T47D (cell line): ENCODE measurements at regions not wholly inside any gene's neighbourhood (a gene's known extent, or its start where the extent isn't known, plus 50 kb on each side); places are given as distances from the start of the nearest gene placed in this dataset.

Experiments used
- DNase-seq, 2 experiments: peaks; one replicate each; pipeline versions ENCODE4 v3.0.0 to v3.0.0-alpha.2; 2011 to 2012; ENCODE audit warnings: low read depth in 1 of 2, low spot score in 1 of 2
- JUND ChIP-seq: IDR thresholded peaks from 2 replicates; pipeline ENCODE4 v1.6.1; 2012; ENCODE audit warnings: low read depth
- in situ Hi-C: cut with HindIII; loops from 2 replicates; pipeline ENCODE4 v1.10.0; 2016; ENCODE audit warnings: low sequenced_read_pairs, low pct_unique_long_range_greater_than_20kb

DNA sequence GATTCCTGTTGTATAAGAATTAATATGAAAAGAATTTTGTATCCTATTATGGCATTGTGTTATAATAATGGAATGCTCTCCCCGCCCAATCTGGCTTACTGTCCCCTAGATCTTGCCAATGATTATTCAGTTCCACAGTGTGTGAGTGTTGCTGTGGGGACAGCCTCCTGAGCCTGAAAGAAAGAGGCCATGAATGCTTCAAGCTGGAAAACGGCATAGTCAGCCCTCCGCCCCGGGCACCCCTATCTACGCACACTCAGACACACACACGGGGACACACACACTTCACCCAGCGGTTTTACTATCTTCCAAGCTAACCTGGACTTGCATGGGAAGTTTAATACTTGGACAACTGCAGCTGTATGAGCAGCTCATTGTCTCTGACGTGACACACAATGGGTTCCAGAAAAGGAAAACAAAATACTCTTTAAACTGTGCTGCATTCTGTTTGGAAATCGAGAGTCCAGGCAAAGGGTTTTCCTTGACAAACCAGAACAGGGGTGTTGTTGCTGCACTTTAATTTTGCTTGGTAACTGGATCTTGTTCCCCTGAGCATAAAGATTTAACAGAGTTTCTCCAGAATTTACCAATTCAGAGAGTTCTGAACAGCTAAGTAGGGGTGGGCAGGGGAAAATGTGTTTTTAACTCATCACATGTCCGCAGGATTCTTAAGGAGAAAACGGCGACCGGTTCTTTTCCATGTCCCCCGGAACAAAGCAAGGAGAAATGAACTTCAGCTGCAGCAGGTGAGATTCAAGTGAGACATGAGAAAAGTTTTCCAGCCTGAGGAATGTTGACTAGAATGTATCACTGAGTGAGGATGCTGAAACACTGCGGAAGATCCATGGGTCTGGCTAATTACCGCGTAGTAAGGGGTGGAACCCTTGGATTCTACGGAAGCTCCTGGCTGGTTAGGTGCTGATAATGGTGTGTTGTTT lies 472.9 kb downstream of the FOXO1 start:
- in situ Hi-C loops: no loop called here
- TF ChIP-seq JUND: no peak
- DNase-seq: no peak

DNA sequence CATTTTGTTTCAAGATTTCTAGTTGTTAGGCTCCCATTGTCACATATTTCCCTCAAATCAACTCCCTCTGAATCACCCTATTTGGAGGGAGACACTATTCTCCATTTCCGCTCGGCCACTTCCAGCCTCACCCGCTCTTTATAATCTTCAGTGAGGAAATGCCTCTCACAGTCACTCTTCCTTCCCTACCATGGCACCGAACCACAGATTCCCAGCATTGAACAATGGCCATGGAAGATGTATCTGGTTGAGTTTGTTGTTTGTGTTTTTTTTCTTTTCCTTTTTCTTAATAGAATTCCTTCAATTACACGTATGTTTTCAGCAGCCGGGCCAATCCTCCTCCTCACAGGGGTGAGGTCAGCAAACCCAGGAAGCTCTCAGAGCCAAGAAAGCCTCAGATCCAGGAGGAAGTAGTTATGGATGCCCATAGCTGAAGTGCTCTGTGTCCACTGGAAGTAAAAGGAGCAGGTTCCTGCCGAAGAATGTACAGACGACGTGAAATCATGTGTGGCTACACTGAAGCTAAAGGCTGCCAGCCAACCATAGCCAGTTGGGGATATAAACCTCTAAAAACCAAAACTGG lies 472.1 kb downstream of the FOXO1 start:
- no peak for DNase-seq
- in situ Hi-C loops: no loop called here
- no peak for TF ChIP-seq JUND

GRCh38 chr13:40197049-40197448 lies 469.4 kb downstream of the FOXO1 start:
- in situ Hi-C loops: no loop called here
- DNase-seq: no peak
- no peak for TF ChIP-seq JUND

DNA sequence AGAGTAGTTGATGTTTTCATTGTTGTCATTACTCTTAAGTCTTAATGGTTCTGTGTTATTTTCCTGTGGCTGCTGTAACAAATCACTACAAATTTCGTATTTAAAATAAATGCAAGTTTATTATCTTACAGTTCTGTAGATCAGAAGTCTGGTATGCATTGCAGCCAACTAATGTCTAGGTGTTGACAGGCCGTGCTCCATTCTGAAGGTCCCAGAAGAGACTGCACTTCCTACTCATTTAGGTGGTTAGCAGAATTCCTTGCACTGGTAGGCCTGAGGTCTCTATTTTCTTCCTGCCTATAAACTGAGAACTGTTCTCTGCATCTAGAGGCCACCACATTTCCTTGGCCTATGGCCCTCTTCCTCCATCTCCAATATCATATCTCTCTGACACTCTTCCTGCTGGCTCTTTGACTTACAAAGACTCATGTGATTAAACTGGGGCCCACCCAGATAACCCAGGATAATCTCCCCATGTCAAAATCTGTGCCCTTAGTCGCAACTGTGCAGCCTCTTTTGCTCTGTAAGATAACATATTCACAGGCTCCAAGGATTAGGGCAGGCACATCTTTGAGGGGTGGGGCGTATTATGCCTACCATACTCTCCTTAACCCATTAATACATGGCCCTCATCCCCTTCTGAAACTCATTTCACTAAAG lies 468.4 kb downstream of the FOXO1 start:
- in situ Hi-C loops: no loop called here
- TF ChIP-seq JUND: no peak
- DNase-seq: no peak

- in situ Hi-C loops: no loop called here
- no peak for DNase-seq
- no peak for TF ChIP-seq JUND
Observed at GRCh38 chr13:40200273-40200978, 466.0 kb downstream of the FOXO1 start.

- TF ChIP-seq JUND: no peak
- in situ Hi-C loops: no loop called here
- DNase-seq: no peak
Observed at GRCh38 chr13:40204246-40204645, 462.2 kb downstream of the FOXO1 start.

DNA sequence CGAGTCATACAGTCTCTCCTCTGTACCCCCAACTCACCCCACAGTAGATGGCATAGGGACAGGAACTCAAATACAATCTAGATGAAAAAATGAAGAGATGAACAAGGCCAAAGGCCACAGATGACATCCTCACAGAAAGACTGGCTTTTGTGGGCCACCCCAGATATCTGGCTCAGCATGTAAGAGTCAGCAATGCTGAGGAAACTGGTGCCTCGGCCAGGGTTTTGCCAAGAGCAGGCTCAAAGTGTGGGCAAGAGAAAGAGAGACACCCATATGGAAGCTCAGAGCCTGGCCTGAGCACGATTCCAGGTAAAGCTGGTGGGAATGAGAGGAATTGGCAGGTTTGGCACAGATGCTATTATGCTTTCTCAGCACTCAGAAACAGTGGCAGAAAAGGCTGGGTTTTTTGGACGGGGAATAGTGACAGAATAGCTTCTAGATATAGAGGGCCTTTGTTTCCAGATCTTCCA lies 460.6 kb downstream of the FOXO1 start:
- in situ Hi-C loops: no loop called here
- TF ChIP-seq JUND: no peak
- no peak for DNase-seq

DNA sequence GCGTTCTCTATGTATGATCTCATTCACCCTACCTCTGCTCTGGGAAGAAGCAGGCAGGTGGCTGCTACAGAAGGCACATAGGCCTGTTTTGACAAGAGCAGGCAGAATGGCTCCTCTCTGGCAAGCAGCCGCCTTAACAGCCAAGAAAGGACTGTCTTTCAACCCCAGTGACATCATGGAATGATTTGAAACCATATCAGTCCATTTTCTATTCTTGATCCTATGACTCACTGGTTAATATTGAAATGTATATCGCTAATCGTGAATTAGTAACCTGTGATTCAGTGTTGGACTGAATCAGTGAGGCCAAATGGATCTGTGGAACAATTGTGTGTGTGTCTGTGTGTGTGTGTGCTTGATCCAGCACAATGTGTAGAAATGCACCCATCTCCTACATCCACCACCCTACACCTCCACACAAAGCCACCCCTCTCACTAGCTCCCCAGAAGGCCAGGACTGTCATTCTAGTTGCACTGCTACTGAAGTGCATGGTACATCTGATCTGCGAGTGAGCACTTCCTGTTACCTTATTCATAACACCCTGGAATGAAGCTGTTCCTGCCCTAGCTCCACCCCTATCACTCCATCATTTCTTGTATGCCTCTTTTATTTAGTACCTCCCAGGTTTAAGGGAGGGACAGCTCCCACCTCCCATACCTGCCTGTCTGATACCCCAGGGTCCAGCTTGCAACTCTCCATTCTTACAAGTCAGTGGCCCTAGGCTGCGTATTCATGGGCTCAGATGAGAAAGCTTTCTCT lies 460.0 kb downstream of the FOXO1 start:
- no peak for TF ChIP-seq JUND
- in situ Hi-C loops: no loop called here
- no peak for DNase-seq

- DNase-seq: no peak
- in situ Hi-C loops: no loop called here
Observed at GRCh38 chr13:40207001-40207478, 459.4 kb downstream of the FOXO1 start.

GRCh38 chr13:40208517-40208916 lies 457.9 kb downstream of the FOXO1 start:
- no peak for DNase-seq
- no peak for TF ChIP-seq JUND
- in situ Hi-C loops: no loop called here

More at GRCh38 chr13:40207001-40207478, 459.4 kb downstream of the FOXO1 start:
- TF ChIP-seq JUND: no peak

DNA sequence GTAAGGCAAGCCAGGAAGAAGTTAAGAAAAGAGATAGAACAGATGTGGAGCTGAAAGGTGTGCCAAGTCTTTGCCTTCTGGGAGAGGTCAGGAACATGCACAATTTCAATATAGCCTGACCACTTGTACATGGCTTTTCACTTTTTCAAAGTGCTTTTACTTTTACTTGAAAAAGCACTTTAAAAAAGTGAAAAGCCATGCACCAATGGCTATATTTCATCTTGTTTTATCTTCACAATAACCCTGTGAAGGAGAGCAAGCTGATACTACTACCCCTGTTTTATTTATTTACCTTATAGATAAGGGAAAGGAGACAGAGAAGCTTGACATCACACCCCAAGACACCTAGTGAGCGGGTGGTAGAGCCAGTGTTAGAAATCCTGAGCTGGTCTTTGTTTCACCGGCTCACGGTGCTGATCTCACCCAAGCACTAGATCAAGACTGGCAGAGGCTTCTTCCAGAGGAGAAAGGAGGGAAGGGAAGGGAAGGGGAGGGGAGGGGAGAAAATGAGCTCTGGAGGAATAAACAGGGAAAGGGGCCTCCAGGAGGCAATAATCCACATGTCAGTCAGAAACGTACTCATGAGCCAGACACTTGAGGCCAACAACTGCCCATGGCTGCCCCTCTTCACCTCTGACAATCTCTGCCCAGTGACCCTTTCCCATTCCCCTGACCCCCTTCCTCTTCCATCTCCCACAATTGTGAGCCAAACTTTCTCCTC lies 455.4 kb downstream of the FOXO1 start:
- no peak for DNase-seq
- in situ Hi-C loops: no loop called here

More for the DNA sequence above, 455.4 kb downstream of the FOXO1 start:
- no peak for TF ChIP-seq JUND
